KMS-11 (cell line): ENCODE measurements at regions not wholly inside any gene's neighbourhood (a gene's known extent, or its start where the extent isn't known, plus 50 kb on each side); places are given as distances from the start of the nearest gene placed in this dataset.

Experiments
- H2AFZ ChIP-seq: fragments of 200-600 bp; sonication (generic); 2 replicates; pipeline ENCODE4 v1.6.1; 2016; ENCODE audit warnings: antibody characterized with exemption, mixed run types, low read depth
- H3K27ac ChIP-seq: fragments of 200-600 bp; sonication (generic); 2 replicates; pipeline ENCODE4 v1.6.1; 2016; ENCODE audit warnings: mild to moderate bottlenecking, mixed run types
- H3K27me3 ChIP-seq: fragments of 200-600 bp; sonication (generic); 2 replicates; pipeline ENCODE4 v1.6.1; 2017; ENCODE audit warnings: mild to moderate bottlenecking, low read depth, mixed run types, moderate library complexity; ENCODE audit not compliant: insufficient read depth
- H3K36me3 ChIP-seq: fragments of 200-600 bp; sonication (generic); 2 replicates; pipeline ENCODE4 v1.6.1; 2017; ENCODE audit warnings: mild to moderate bottlenecking, mixed run types; ENCODE audit not compliant: insufficient read depth
- H3K4me1 ChIP-seq: fragments of 200-600 bp; sonication (generic); 2 replicates; pipeline ENCODE4 v1.6.1; 2016; ENCODE audit warnings: mild to moderate bottlenecking, low read depth, mixed run types; ENCODE audit not compliant: poor library complexity, severe bottlenecking
- H3K4me2 ChIP-seq: fragments of 200-600 bp; sonication (generic); 2 replicates; pipeline ENCODE4 v1.7.0; 2016; ENCODE audit warnings: mild to moderate bottlenecking, mixed run types
- H3K4me3 ChIP-seq: fragments of 200-600 bp; sonication (generic); IDR thresholded peaks from 2 replicates; pipeline ENCODE4 v1.6.1; 2017; ENCODE audit warnings: low read depth, low read length, mixed read lengths; ENCODE audit not compliant: insufficient read depth
- H3K79me2 ChIP-seq: fragments of 200-600 bp; sonication (generic); 2 replicates; pipeline ENCODE4 v1.6.1; 2016; ENCODE audit warnings: low read depth, mixed run types; ENCODE audit not compliant: insufficient read depth
- H3K9ac ChIP-seq: fragments of 200-600 bp; sonication (generic); 2 replicates; pipeline ENCODE4 v1.6.1; 2016; ENCODE audit warnings: mild to moderate bottlenecking, mixed run types
- H4K20me1 ChIP-seq: fragments of 200-600 bp; sonication (generic); 2 replicates; pipeline ENCODE4 v1.6.1; 2016; ENCODE audit warnings: mild to moderate bottlenecking, mixed run types; ENCODE audit not compliant: insufficient read depth
- CTCF ChIP-seq: fragments of 200-600 bp; sonication (generic); conservative IDR thresholded peaks from 2 replicates; pipeline ENCODE4 v1.6.1; 2017; ENCODE audit warnings: low read depth, mild to moderate bottlenecking, antibody characterized with exemption, low read length, moderate library complexity, mixed read lengths

GRCh38 chr9:109887079-109887478 lies 107.1 kb downstream of the PALM2AKAP2 start:
- Histone ChIP-seq H3K27me3 (no peaks in the 10 kb centered on the region), H3K36me3 (no peaks in the 10 kb centered on the region), H3K4me2 (no peak overlapping the region), H3K4me3 (no peak overlapping the region), H3K27ac (no peak overlapping the region), H2AFZ (no peak overlapping the region), H3K79me2 (no peaks in the 10 kb centered on the region), H3K4me1 (peaks cover 8% of the 10 kb centered on the region), H3K9ac (no peak overlapping the region), H4K20me1 (no peaks in the 10 kb centered on the region)
- no peak for TF ChIP-seq CTCF

- Histone ChIP-seq H2AFZ (no peak overlapping the region), H3K36me3 (no peaks in the 10 kb centered on the region), H3K4me2 (no peak overlapping the region), H3K79me2 (no peaks in the 10 kb centered on the region), H3K4me3 (no peak overlapping the region), H3K27ac (no peak overlapping the region), H3K4me1 (peaks cover 8% of the 10 kb centered on the region), H4K20me1 (no peaks in the 10 kb centered on the region), H3K9ac (no peak overlapping the region), H3K27me3 (no peaks in the 10 kb centered on the region)
- no peak for TF ChIP-seq CTCF
Observed at GRCh38 chr9:109888695-109889094, 108.7 kb downstream of the PALM2AKAP2 start.

- no peak for TF ChIP-seq CTCF
- Histone ChIP-seq H2AFZ (no peak overlapping the region), H3K79me2 (no peaks in the 10 kb centered on the region), H3K36me3 (no peaks in the 10 kb centered on the region), H3K9ac (no peak overlapping the region), H3K4me2 (no peak overlapping the region), H3K4me3 (no peak overlapping the region), H3K4me1 (peaks cover 8% of the 10 kb centered on the region), H3K27ac (no peak overlapping the region), H3K27me3 (no peaks in the 10 kb centered on the region), H4K20me1 (no peaks in the 10 kb centered on the region)
Observed at GRCh38 chr9:109889456-109889855, 109.5 kb downstream of the PALM2AKAP2 start.

GRCh38 chr9:109893241-109893640 lies 113.2 kb downstream of the PALM2AKAP2 start:
- Histone ChIP-seq H2AFZ (peak overlapping the region; percentile 4), H3K27ac (no peak overlapping the region)

More at GRCh38 chr9:109893241-109893640, 113.2 kb downstream of the PALM2AKAP2 start:
- H3K4me2 ChIP-seq = no peak overlapping the region
- H3K36me3 ChIP-seq = no peaks in the 10 kb centered on the region
- H3K9ac ChIP-seq = no peak overlapping the region
- H3K4me1 ChIP-seq = no peaks in the 10 kb centered on the region
- no peaks in the 10 kb centered on the region for H4K20me1 ChIP-seq
- H3K27me3 ChIP-seq = no peaks in the 10 kb centered on the region
- no peak overlapping the region for H3K4me3 ChIP-seq
- no peak for TF ChIP-seq CTCF
- H3K79me2 ChIP-seq = no peaks in the 10 kb centered on the region
